ENCODE measurements at regions not wholly inside any gene's neighbourhood (a gene's known extent, or its start where the extent isn't known, plus 50 kb on each side); places are given as distances from the start of the nearest gene placed in this dataset.

GRCh38 chr12:111267144-111267543, 101.8 kb downstream of the PHETA1 start (continued):
- TF ChIP-seq, protein P1, sequence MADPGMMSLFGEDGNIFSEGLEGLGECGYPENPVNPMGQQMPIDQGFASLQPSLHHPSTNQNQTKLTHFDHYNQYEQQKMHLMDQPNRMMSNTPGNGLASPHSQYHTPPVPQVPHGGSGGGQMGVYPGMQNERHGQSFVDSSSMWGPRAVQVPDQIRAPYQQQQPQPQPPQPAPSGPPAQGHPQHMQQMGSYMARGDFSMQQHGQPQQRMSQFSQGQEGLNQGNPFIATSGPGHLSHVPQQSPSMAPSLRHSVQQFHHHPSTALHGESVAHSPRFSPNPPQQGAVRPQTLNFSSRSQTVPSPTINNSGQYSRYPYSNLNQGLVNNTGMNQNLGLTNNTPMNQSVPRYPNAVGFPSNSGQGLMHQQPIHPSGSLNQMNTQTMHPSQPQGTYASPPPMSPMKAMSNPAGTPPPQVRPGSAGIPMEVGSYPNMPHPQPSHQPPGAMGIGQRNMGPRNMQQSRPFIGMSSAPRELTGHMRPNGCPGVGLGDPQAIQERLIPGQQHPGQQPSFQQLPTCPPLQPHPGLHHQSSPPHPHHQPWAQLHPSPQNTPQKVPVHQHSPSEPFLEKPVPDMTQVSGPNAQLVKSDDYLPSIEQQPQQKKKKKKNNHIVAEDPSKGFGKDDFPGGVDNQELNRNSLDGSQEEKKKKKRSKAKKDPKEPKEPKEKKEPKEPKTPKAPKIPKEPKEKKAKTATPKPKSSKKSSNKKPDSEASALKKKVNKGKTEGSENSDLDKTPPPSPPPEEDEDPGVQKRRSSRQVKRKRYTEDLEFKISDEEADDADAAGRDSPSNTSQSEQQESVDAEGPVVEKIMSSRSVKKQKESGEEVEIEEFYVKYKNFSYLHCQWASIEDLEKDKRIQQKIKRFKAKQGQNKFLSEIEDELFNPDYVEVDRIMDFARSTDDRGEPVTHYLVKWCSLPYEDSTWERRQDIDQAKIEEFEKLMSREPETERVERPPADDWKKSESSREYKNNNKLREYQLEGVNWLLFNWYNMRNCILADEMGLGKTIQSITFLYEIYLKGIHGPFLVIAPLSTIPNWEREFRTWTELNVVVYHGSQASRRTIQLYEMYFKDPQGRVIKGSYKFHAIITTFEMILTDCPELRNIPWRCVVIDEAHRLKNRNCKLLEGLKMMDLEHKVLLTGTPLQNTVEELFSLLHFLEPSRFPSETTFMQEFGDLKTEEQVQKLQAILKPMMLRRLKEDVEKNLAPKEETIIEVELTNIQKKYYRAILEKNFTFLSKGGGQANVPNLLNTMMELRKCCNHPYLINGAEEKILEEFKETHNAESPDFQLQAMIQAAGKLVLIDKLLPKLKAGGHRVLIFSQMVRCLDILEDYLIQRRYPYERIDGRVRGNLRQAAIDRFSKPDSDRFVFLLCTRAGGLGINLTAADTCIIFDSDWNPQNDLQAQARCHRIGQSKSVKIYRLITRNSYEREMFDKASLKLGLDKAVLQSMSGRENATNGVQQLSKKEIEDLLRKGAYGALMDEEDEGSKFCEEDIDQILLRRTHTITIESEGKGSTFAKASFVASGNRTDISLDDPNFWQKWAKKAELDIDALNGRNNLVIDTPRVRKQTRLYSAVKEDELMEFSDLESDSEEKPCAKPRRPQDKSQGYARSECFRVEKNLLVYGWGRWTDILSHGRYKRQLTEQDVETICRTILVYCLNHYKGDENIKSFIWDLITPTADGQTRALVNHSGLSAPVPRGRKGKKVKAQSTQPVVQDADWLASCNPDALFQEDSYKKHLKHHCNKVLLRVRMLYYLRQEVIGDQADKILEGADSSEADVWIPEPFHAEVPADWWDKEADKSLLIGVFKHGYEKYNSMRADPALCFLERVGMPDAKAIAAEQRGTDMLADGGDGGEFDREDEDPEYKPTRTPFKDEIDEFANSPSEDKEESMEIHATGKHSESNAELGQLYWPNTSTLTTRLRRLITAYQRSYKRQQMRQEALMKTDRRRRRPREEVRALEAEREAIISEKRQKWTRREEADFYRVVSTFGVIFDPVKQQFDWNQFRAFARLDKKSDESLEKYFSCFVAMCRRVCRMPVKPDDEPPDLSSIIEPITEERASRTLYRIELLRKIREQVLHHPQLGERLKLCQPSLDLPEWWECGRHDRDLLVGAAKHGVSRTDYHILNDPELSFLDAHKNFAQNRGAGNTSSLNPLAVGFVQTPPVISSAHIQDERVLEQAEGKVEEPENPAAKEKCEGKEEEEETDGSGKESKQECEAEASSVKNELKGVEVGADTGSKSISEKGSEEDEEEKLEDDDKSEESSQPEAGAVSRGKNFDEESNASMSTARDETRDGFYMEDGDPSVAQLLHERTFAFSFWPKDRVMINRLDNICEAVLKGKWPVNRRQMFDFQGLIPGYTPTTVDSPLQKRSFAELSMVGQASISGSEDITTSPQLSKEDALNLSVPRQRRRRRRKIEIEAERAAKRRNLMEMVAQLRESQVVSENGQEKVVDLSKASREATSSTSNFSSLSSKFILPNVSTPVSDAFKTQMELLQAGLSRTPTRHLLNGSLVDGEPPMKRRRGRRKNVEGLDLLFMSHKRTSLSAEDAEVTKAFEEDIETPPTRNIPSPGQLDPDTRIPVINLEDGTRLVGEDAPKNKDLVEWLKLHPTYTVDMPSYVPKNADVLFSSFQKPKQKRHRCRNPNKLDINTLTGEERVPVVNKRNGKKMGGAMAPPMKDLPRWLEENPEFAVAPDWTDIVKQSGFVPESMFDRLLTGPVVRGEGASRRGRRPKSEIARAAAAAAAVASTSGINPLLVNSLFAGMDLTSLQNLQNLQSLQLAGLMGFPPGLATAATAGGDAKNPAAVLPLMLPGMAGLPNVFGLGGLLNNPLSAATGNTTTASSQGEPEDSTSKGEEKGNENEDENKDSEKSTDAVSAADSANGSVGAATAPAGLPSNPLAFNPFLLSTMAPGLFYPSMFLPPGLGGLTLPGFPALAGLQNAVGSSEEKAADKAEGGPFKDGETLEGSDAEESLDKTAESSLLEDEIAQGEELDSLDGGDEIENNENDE (IDR thresholded peaks at IDR 0.05; ENCODE audit: insufficient replicate concordance, low read length), result no peak
- no peak for TF ChIP-seq EGR1 (IDR thresholded peaks at IDR 0.05; ENCODE audit: borderline replicate concordance, low read depth, low read length)
- TF ChIP-seq ZNF274 (IDR thresholded peaks at IDR 0.05; ENCODE audit: borderline replicate concordance, extremely low read depth, low read length), result no peak
- TF ChIP-seq NRF1 (IDR thresholded peaks at IDR 0.05; ENCODE audit: low read depth, low read length), result no peak
- TF ChIP-seq, protein P2, sequence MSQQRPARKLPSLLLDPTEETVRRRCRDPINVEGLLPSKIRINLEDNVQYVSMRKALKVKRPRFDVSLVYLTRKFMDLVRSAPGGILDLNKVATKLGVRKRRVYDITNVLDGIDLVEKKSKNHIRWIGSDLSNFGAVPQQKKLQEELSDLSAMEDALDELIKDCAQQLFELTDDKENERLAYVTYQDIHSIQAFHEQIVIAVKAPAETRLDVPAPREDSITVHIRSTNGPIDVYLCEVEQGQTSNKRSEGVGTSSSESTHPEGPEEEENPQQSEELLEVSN (IDR thresholded peaks at IDR 0.05), result no peak
- no peak for TF ChIP-seq SIN3A (conservative IDR thresholded peaks at IDR 0.05 in 1 of 2, IDR thresholded peaks at IDR 0.05 in 1 of 2; ENCODE audit: low read depth in 1 of 2, low read length in 2 of 2)
- no peak for TF ChIP-seq BACH1 (IDR thresholded peaks at IDR 0.05; ENCODE audit: low read length)
- TF ChIP-seq CHD2 (IDR thresholded peaks at IDR 0.05; ENCODE audit: low read length), result no peak
